GM12873 (cell line): ENCODE measurements at regions not wholly inside any gene's neighbourhood (a gene's known extent, or its start where the extent isn't known, plus 50 kb on each side); places are given as distances from the start of the nearest gene placed in this dataset.

ENCODE experiments used
- TF ChIP-seq, protein P1 (sequence below): IDR thresholded peaks from 2 replicates; pipeline ENCODE4 v1.5.1; 2012; ENCODE audit warnings: low read depth, mild to moderate bottlenecking, moderate library complexity, low read length, control low read depth; ENCODE audit not compliant: insufficient read depth; ENCODE audit errors: missing control alignments

- TF ChIP-seq, protein P1, sequence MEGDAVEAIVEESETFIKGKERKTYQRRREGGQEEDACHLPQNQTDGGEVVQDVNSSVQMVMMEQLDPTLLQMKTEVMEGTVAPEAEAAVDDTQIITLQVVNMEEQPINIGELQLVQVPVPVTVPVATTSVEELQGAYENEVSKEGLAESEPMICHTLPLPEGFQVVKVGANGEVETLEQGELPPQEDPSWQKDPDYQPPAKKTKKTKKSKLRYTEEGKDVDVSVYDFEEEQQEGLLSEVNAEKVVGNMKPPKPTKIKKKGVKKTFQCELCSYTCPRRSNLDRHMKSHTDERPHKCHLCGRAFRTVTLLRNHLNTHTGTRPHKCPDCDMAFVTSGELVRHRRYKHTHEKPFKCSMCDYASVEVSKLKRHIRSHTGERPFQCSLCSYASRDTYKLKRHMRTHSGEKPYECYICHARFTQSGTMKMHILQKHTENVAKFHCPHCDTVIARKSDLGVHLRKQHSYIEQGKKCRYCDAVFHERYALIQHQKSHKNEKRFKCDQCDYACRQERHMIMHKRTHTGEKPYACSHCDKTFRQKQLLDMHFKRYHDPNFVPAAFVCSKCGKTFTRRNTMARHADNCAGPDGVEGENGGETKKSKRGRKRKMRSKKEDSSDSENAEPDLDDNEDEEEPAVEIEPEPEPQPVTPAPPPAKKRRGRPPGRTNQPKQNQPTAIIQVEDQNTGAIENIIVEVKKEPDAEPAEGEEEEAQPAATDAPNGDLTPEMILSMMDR, result no peak
Observed at GRCh38 chr5:114830114-114830513, 339.6 kb downstream of the TRIM36 start.

GRCh38 chr5:114822863-114823262 is 346.8 kb downstream of the TRIM36 start:
- TF ChIP-seq, protein P1, result no peak

GRCh38 chr5:114822436-114822835 is 347.3 kb downstream of the TRIM36 start:
- TF ChIP-seq, protein P1, result no peak

- TF ChIP-seq, protein P1, result no peak
Observed at GRCh38 chr5:114790403-114790792, 379.3 kb downstream of the TRIM36 start.

DNA sequence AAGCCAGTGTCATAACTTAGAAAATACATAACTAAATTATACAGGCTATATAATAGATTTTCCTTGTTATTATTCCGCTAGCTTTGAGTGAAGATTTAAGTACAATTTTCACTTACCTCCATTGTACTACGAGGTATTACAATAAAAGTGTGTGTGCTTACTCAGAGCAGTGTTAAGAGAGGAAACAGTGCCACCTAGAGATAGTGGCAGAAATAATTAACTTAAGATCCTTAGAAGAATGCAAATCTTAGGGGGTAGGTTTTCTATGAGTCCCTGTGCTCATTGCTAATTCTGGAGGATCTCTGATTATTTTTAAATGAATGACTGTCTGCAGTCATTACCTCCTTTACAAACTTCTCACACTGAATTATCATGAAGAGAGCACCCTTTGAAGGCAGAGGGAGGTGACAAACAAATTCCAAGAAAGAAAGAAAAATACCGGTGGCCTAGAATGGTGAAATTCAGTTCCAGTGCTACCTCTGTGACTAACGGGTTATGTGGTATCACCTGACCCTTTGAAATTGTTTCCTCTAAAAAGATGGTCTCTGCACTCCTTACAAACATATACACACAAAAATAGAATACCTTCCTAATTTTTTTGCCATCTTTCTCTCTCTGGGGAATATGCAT is 379.8 kb downstream of the TRIM36 start:
- TF ChIP-seq, protein P1, result peak; percentile 48

GRCh38 chr5:114782869-114783268 is 386.8 kb downstream of the TRIM36 start:
- TF ChIP-seq, protein P1, result no peak

- TF ChIP-seq, protein P1, result no peak
Observed at GRCh38 chr5:114782177-114782576, 387.5 kb downstream of the TRIM36 start.
